SK-N-SH treated with all-trans-retinoic acid at 6 μM for 48 hours (cell line): ENCODE measurements at regions not wholly inside any gene's neighbourhood (a gene's known extent, or its start where the extent isn't known, plus 50 kb on each side); places are given as distances from the start of the nearest gene placed in this dataset.

Experiments used
- ATAC-seq: fragments of 200-7000 bp; cut with Tn5 transposase; 3 replicates; pipeline ENCODE4 v1.9.1; 2020; ENCODE audit warnings: mild to moderate bottlenecking, moderate library complexity
- ARNTL ChIP-seq: fragments of 450-650 bp; formaldehyde crosslinking; IDR thresholded peaks from 2 replicates; pipeline ENCODE4 v1.5.0; 2020; ENCODE audit warnings: low read depth, mild to moderate bottlenecking, moderate library complexity, borderline replicate concordance
- BACH2 ChIP-seq: fragments of 250-450 bp; sonication (Bioruptor Pico); IDR thresholded peaks from 2 replicates; pipeline ENCODE4 v1.9.0; 2021; ENCODE audit warnings: mild to moderate bottlenecking, borderline replicate concordance
- CSDC2 ChIP-seq: fragments of 250-450 bp; sonication (Bioruptor Pico); IDR thresholded peaks from 2 replicates; pipeline ENCODE4 v1.5.0; 2020; ENCODE audit warnings: mild to moderate bottlenecking, moderate library complexity
- ESRRG ChIP-seq: fragments of 250-450 bp; sonication (Bioruptor Pico); IDR thresholded peaks from 2 replicates; pipeline ENCODE4 v1.6.1; 2021; ENCODE audit warnings: mild to moderate bottlenecking
- GLIS3 ChIP-seq: fragments of 250-450 bp; sonication (Bioruptor Pico); IDR thresholded peaks from 2 replicates; pipeline ENCODE4 v1.5.0; 2020; ENCODE audit warnings: mild to moderate bottlenecking, moderate library complexity
- ISL1 ChIP-seq: fragments of 250-450 bp; sonication (Bioruptor Pico); IDR thresholded peaks from 2 replicates; pipeline ENCODE4 v2.1.2; 2022; ENCODE audit warnings: mild to moderate bottlenecking, moderate library complexity
- OSR1 ChIP-seq: fragments of 250-450 bp; sonication (Bioruptor Pico); IDR thresholded peaks from 2 replicates; pipeline ENCODE4 v1.8.0; 2022; ENCODE audit warnings: moderate library complexity, mild to moderate bottlenecking, inconsistent platforms
- PPARA ChIP-seq: fragments of 250-450 bp; sonication (Bioruptor Pico); IDR thresholded peaks from 2 replicates; pipeline ENCODE4 v1.5.0; 2020; ENCODE audit warnings: mild to moderate bottlenecking, borderline replicate concordance
- RARB ChIP-seq: fragments of 250-450 bp; sonication (Bioruptor Pico); IDR thresholded peaks from 2 replicates; pipeline ENCODE4 v1.8.0; 2021; ENCODE audit warnings: mild to moderate bottlenecking, moderate library complexity
- SNAI2 ChIP-seq: fragments of 250-450 bp; sonication (Bioruptor Pico); IDR thresholded peaks from 2 replicates; pipeline ENCODE4 v1.5.0; 2020; ENCODE audit warnings: mild to moderate bottlenecking, moderate library complexity
- TCF4 ChIP-seq: fragments of 250-450 bp; sonication (Bioruptor Pico); IDR thresholded peaks from 2 replicates; pipeline ENCODE4 v1.8.0; 2021; ENCODE audit warnings: mild to moderate bottlenecking, moderate library complexity, borderline replicate concordance
- TOX ChIP-seq: fragments of 250-450 bp; sonication (Bioruptor Pico); IDR thresholded peaks from 2 replicates; pipeline ENCODE4 v1.8.0; 2021; ENCODE audit warnings: mild to moderate bottlenecking, moderate library complexity, borderline replicate concordance
- ZC3H10 ChIP-seq: fragments of 250-450 bp; sonication (Bioruptor Pico); IDR thresholded peaks from 2 replicates; pipeline ENCODE4 v1.5.1; 2021; ENCODE audit warnings: mild to moderate bottlenecking, moderate library complexity
- ZFP3 ChIP-seq: fragments of 250-450 bp; sonication (Bioruptor Pico); IDR thresholded peaks from 2 replicates; pipeline ENCODE4 v1.5.0; 2020; ENCODE audit warnings: mild to moderate bottlenecking, moderate library complexity
- ZFP30 ChIP-seq: fragments of 450-650 bp; formaldehyde crosslinking; IDR thresholded peaks from 2 replicates; pipeline ENCODE4 v1.5.0; 2022; ENCODE audit warnings: mild to moderate bottlenecking, moderate library complexity
- ZNF565 ChIP-seq: fragments of 450-650 bp; formaldehyde crosslinking; conservative IDR thresholded peaks from 2 replicates; pipeline ENCODE4 v1.5.0; 2020; ENCODE audit warnings: low read depth, mild to moderate bottlenecking, moderate library complexity
- ZNF70 ChIP-seq: fragments of 450-650 bp; formaldehyde crosslinking; IDR thresholded peaks from 2 replicates; pipeline ENCODE4 v1.5.0; 2020; ENCODE audit warnings: mild to moderate bottlenecking, moderate library complexity
- ZNF8 ChIP-seq: fragments of 450-650 bp; formaldehyde crosslinking; IDR thresholded peaks from 2 replicates; pipeline ENCODE4 v1.5.0; 2020; ENCODE audit warnings: mild to moderate bottlenecking, moderate library complexity
- TF ChIP-seq, protein P1 (sequence below): fragments of 250-450 bp; sonication (Bioruptor Pico); IDR thresholded peaks from 2 replicates; pipeline ENCODE4 v1.5.1; 2021; ENCODE audit warnings: mild to moderate bottlenecking, moderate library complexity
- TF ChIP-seq, protein P2 (sequence below): fragments of 250-450 bp; sonication (Bioruptor Pico); IDR thresholded peaks from 2 replicates; pipeline ENCODE4 v1.8.0; 2020; ENCODE audit warnings: mild to moderate bottlenecking, moderate library complexity, borderline replicate concordance
- TF ChIP-seq, protein P3 (sequence below): fragments of 250-450 bp; sonication (Bioruptor Pico); IDR thresholded peaks from 2 replicates; pipeline ENCODE4 v1.5.0; 2020; ENCODE audit warnings: mild to moderate bottlenecking, moderate library complexity
- TF ChIP-seq, protein P4 (sequence below): fragments of 250-450 bp; sonication (Bioruptor Pico); IDR thresholded peaks from 2 replicates; pipeline ENCODE4 v1.8.0; 2021; ENCODE audit warnings: low read depth, mild to moderate bottlenecking, moderate library complexity, borderline replicate concordance
- TF ChIP-seq, protein P5 (sequence below): fragments of 250-450 bp; sonication (Bioruptor Pico); IDR thresholded peaks from 2 replicates; pipeline ENCODE4 v1.5.1; 2020; ENCODE audit warnings: low read depth, mild to moderate bottlenecking, moderate library complexity

DNA sequence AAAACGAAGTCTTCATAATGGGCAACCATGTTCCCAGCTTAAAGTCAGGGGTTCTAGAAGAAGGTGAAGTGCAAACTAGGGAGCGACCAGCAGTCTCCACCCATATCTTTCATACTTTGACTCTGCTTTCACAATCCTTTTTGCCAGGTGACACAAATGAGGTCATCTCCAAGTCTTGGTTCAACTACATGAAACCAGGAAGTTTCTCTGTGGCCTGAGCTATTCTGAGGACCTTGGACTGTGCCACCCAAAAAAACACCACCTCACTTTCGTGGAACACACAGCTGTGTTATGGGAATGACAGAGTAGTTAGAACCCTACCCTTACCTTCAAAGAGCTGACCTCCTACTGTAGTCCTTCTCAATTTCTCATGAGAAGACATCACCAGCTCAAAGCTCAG lies 309.2 kb downstream of the AGTPBP1 start:
- TF ChIP-seq, protein P1, sequence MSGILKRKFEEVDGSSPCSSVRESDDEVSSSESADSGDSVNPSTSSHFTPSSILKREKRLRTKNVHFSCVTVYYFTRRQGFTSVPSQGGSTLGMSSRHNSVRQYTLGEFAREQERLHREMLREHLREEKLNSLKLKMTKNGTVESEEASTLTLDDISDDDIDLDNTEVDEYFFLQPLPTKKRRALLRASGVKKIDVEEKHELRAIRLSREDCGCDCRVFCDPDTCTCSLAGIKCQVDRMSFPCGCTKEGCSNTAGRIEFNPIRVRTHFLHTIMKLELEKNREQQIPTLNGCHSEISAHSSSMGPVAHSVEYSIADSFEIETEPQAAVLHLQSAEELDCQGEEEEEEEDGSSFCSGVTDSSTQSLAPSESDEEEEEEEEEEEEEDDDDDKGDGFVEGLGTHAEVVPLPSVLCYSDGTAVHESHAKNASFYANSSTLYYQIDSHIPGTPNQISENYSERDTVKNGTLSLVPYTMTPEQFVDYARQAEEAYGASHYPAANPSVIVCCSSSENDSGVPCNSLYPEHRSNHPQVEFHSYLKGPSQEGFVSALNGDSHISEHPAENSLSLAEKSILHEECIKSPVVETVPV (CRISPR knock-in tag), result no peak
- no peak for TF ChIP-seq ZFP30 (CRISPR knock-in tag)
- no peak for TF ChIP-seq CSDC2 (CRISPR knock-in tag)
- no peak for TF ChIP-seq GLIS3 (CRISPR knock-in tag)
- TF ChIP-seq ZC3H10 (CRISPR knock-in tag), result no peak
- TF ChIP-seq OSR1 (CRISPR knock-in tag), result no peak
- TF ChIP-seq, protein P2, sequence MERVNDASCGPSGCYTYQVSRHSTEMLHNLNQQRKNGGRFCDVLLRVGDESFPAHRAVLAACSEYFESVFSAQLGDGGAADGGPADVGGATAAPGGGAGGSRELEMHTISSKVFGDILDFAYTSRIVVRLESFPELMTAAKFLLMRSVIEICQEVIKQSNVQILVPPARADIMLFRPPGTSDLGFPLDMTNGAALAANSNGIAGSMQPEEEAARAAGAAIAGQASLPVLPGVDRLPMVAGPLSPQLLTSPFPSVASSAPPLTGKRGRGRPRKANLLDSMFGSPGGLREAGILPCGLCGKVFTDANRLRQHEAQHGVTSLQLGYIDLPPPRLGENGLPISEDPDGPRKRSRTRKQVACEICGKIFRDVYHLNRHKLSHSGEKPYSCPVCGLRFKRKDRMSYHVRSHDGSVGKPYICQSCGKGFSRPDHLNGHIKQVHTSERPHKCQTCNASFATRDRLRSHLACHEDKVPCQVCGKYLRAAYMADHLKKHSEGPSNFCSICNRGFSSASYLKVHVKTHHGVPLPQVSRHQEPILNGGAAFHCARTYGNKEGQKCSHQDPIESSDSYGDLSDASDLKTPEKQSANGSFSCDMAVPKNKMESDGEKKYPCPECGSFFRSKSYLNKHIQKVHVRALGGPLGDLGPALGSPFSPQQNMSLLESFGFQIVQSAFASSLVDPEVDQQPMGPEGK (CRISPR knock-in tag), result no peak
- ATAC-seq, result no peak

DNA sequence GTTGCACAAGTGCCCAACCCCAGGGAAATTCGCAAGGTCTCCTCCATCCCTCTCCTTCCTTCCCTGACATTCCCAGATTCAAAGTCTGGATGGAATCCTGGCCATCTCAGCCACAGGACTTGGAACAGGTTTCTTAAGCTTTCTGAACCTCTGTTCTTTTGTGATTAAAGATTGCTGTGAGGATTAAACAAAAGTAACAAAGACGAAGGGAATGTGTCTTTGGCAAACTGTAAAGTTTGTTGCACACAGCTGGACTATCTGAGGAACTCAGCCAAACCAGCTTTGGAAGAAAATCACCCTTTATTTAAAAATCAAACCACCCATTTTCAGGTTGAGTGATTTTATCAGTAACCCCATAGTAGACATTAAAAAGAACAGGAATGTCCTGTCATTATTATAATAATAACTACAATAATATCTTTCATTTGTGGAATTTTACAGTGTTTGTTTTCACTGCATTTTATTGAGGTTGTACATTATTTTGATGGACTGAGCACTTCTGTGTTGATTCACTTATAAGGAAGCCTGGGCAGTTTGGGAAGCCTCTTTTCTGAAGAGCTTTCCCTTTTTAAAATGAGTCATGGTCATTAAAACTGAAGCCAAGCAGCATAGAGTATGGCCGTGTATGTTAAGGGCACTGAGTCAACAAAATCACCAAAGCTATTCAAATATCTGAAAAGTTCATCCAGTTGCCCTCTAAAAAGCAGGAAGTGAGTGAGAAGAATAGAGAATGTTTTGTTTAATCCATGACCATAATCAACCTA lies 310.2 kb downstream of the AGTPBP1 start:
- TF ChIP-seq ZFP30 (CRISPR knock-in tag) (no peak), SNAI2 (CRISPR knock-in tag) (no peak), ISL1 (CRISPR knock-in tag) (no peak), TOX (no peak), ESRRG (no peak), CSDC2 (CRISPR knock-in tag) (no peak), GLIS3 (CRISPR knock-in tag) (no peak), ZNF565 (no peak), ZFP3 (no peak), ZNF8 (CRISPR knock-in tag) (no peak), TCF4 (CRISPR knock-in tag) (no peak)
- TF ChIP-seq, protein P3, sequence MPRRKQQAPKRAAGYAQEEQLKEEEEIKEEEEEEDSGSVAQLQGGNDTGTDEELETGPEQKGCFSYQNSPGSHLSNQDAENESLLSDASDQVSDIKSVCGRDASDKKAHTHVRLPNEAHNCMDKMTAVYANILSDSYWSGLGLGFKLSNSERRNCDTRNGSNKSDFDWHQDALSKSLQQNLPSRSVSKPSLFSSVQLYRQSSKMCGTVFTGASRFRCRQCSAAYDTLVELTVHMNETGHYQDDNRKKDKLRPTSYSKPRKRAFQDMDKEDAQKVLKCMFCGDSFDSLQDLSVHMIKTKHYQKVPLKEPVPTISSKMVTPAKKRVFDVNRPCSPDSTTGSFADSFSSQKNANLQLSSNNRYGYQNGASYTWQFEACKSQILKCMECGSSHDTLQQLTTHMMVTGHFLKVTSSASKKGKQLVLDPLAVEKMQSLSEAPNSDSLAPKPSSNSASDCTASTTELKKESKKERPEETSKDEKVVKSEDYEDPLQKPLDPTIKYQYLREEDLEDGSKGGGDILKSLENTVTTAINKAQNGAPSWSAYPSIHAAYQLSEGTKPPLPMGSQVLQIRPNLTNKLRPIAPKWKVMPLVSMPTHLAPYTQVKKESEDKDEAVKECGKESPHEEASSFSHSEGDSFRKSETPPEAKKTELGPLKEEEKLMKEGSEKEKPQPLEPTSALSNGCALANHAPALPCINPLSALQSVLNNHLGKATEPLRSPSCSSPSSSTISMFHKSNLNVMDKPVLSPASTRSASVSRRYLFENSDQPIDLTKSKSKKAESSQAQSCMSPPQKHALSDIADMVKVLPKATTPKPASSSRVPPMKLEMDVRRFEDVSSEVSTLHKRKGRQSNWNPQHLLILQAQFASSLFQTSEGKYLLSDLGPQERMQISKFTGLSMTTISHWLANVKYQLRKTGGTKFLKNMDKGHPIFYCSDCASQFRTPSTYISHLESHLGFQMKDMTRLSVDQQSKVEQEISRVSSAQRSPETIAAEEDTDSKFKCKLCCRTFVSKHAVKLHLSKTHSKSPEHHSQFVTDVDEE (CRISPR knock-in tag), result no peak
- TF ChIP-seq, protein P4, sequence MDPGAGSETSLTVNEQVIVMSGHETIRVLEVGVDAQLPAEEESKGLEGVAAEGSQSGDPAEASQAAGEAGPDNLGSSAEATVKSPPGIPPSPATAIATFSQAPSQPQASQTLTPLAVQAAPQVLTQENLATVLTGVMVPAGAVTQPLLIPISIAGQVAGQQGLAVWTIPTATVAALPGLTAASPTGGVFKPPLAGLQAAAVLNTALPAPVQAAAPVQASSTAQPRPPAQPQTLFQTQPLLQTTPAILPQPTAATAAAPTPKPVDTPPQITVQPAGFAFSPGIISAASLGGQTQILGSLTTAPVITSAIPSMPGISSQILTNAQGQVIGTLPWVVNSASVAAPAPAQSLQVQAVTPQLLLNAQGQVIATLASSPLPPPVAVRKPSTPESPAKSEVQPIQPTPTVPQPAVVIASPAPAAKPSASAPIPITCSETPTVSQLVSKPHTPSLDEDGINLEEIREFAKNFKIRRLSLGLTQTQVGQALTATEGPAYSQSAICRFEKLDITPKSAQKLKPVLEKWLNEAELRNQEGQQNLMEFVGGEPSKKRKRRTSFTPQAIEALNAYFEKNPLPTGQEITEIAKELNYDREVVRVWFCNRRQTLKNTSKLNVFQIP (CRISPR knock-in tag), result no peak
- TF ChIP-seq, all 23 proteins: peak for 0
- ATAC-seq, result no peak

DNA sequence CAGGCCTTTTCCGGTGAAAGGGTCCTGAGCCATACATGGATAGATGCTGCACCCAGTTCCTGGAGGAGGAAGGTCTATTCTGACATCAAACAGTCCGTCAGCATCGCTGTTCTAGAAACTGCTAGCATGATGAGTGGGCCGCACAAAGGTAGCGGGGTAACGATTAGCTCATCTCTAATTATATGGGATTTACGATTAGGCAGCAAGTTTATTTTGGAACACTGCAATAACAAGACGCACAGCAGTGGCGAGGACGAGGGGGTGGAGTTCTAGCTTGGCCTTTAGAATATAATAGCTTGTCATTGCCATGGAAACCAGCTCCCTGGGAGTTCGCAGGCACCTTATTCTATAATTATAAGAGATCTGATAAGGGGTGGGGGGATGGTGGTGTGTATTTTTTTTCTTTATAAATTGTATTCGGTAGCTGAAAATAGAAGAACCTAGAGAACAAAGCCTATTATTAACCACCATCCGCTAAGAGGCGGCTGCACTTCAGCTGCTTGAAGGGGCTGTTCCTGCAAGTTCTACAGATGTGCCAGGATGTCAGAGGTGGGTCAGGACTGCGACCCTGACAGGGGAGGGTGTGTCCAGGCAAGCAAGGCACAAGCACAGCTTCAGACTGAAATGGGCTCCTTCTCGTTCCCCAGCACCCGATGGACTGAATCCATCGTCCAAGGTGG lies 311.0 kb downstream of the AGTPBP1 start:
- ATAC-seq, result no peak
- TF ChIP-seq TCF4 (CRISPR knock-in tag) (no peak), ZNF8 (CRISPR knock-in tag) (no peak), PPARA (no peak), ZFP3 (no peak), RARB (CRISPR knock-in tag) (no peak), OSR1 (CRISPR knock-in tag) (no peak), GLIS3 (CRISPR knock-in tag) (no peak), ARNTL (no peak), ZNF70 (CRISPR knock-in tag) (no peak), BACH2 (CRISPR knock-in tag) (no peak), ESRRG (no peak), TOX (no peak)
- TF ChIP-seq, protein P5, sequence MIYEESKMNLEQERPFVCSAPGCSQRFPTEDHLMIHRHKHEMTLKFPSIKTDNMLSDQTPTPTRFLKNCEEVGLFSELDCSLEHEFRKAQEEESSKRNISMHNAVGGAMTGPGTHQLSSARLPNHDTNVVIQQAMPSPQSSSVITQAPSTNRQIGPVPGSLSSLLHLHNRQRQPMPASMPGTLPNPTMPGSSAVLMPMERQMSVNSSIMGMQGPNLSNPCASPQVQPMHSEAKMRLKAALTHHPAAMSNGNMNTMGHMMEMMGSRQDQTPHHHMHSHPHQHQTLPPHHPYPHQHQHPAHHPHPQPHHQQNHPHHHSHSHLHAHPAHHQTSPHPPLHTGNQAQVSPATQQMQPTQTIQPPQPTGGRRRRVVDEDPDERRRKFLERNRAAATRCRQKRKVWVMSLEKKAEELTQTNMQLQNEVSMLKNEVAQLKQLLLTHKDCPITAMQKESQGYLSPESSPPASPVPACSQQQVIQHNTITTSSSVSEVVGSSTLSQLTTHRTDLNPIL (CRISPR knock-in tag), result no peak
- TF ChIP-seq, protein P3 (CRISPR knock-in tag), result no peak
- TF ChIP-seq, protein P4 (CRISPR knock-in tag), result no peak
